ENCODE measurements at regions not wholly inside any gene's neighbourhood (a gene's known extent, or its start where the extent isn't known, plus 50 kb on each side); places are given as distances from the start of the nearest gene placed in this dataset.

DNA sequence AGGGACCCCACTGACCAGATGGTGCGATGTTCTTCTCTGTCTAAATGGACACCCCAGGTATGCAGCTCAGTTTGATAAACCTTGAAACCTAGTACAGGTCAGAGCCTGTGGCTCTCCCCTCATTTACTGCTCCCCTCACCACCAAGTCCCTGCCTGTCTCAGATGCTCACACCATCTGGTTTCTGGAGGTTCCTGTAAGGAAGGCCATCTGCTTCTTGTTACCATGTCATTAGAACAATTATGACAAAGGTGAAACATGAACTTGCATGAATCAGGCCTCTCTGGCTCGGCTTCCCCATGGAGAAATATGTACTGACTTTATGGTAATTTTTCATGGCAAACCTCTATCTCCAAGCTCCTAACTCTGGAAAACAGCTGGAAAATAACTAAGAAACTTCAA is 965.7 kb downstream of the UQCRFS1 start:
- no peak for DNase-seq

DNA sequence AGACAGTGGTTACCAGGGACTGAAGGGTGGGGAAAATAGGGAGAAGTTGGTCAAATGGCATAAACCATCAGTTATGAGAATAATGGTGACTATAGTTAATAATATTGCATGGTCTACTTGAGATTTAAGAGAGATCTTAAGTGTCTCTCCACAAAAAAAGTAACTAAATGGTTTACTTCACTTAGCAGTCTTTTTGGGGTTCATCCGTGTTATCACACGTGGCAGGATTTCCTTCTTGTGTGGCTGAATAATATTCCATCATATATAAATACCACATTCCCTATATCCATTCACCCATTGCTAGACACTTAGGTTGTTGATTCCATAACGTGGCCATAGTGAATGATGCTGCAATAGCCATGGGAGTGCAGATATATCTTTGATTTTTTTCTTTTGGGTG is 967.0 kb downstream of the UQCRFS1 start:
- no peak for DNase-seq

DNA sequence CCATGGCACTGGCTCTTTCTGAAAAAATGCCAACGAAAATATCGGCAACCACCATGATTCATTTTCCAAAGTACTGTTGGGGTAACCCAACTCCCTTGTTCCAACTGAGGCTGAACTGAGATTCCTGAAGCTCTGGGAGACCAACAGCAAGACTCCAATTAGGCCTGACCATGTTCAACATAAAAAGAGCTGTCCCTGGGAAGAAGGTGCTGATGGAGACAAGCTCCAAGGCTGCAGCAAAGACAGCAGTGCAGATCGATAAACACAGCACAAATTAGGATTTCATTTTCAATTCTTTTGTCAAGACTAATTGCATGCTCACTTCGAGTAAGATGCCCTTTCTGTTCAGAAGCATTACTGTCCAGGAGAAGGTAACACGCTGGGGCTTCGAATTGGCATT is 968.0 kb downstream of the UQCRFS1 start:
- DNase-seq: no peak

DNA sequence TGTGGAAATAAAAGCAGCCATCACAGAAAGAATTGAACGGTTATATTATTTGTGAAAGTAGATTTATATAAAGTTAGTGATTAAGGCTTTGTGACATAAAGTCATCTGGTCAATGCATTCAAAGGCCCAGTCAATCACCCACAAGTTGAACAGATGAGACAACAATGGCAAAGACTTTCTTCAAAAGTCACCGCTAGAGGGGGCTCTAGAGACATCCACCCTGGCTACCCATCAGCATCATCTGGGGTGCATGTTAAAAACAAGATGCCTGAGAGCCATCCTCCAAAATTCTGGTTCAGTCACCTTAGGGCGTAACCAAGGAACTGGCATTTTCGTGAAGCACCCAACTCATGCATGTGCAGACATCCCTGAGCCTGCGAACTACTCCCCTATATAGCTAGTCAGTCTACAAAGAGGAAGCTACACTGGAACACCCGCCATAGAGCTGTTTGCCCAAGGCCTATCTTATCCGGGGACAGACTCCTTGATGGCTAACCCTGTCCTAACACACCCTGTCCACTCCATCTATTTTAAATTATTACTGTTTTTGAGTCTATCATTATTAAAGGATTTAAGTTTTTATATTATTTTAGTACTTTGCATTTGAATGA is 970.5 kb downstream of the UQCRFS1 start:
- DNase-seq: peak; percentile 30

DNA sequence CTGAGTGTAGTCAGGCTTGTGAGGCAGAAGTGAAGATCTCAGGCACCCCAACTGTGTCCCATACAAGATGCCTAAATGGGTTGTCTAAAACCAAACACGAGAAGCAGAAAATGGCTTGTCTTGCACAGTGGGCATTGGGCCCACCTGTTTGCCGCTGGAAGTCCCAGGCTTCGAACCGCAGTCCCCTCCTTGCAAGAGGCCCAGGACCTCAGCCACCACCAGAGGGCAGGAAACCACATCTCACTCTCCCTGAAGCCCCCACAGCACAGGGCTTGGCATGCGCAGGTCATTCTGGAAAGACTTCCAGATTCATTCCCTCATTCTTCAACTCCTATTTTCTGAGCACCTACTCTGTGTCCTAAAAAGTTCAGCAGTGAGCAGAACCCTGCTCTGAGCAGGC is 973.7 kb downstream of the UQCRFS1 start:
- no peak for DNase-seq

DNA sequence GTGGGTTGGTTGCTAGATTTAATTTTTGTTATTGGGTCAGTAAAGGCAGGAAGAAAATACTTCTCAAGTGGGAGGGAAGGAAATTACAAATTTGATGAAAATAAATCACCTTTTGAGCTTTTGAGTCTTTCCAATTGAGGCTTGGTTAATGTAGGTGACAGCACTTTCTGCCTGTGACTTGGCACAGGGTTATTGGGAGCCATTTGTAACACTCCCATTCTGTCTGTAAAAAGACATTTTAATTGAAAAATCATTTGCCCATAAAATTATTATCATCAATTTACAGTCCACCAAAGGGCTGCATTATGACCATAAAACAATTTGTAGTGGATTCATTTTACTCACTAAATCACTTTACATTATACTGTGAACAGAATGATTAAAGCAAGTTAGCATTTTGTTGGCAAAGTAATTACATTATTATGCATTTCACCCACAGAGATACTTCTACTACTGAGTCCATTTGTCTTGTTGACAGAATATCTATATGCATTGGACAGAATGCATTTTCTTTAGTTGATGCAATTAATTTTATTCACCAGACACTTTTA is 974.6 kb downstream of the UQCRFS1 start:
- no peak for DNase-seq

DNA sequence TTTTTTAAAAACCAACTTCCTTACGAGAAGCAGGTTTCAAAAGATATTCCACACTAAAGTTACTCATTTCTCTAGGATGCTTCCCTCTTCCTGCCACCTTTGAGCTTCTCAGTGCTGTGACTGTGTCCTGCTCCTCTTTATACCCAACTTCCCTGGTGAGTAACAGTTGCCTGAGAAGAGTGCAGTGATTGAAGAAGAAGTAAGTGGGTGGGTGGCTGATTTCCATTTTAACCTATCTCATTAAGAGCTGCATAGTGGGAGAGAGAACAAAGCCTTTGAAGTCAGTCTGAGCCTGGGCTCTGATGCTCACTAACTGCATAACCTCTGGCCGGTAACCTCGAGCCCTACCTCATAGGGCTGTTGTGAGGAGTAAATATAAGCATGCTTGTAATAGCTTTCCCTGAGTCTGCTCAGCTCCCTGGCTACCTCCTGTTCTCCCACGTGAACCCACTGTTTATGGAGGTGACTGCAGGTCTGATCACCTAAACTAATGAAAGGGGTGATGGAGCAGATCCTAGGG is 977.3 kb downstream of the UQCRFS1 start:
- no peak for DNase-seq

DNA sequence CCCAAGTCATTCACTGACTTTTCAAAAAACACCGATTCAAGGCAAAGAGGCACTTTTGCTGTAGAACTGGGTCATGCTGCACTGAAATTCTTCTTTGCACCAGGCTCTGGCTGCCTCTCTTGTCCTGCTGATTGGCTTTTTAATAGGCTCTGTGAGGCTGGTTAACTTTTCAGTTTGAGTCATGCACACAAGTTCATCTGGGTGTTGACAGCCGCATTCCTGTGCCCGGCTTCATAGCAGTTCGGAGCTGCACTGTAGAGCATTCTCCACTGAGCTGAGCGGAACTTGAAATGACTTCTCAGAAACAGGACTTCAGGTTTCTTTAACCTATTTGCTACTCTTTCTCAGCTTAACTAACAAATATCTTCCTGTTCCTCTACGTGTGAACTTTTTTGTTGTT is 978.3 kb downstream of the UQCRFS1 start:
- DNase-seq: no peak

DNA sequence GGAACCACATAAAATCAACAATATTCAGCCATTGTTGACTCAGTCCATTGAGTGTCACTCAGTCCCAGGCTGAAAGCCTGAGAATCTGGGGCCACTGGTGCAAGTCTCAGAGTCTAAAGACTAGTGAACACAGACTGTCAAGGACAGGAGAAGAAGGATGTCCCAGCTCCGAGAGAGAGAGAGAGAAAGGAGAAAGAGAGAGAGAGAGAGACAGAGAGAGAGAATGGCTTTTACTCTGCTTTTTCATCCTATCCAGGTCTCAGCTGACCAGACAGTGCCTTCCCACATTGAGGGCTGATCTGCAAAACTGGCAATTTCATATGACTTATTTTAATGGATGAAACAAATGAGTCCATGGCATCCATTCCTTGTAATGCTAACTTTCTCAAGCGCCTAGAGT is 984.1 kb downstream of the UQCRFS1 start:
- DNase-seq: no peak

DNA sequence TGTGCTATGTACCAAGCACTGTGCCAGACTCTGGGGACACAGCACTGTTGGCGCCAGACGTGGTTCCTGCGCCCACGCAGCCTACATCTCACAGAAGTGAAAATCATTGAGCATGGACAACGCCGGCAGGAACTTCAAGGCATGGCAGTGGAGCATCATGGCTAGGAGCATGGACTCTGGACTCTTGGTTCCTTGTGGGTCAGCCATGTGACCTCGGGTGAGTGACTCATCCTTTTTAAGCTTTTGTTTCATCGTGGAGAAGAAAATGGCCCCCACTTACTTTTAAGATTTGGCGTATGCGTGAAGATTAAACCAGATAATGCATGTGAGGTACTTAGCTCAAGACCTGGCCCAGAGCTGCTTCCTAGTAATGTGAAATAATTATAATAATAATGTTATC is 988.5 kb downstream of the UQCRFS1 start:
- DNase-seq: no peak

DNA sequence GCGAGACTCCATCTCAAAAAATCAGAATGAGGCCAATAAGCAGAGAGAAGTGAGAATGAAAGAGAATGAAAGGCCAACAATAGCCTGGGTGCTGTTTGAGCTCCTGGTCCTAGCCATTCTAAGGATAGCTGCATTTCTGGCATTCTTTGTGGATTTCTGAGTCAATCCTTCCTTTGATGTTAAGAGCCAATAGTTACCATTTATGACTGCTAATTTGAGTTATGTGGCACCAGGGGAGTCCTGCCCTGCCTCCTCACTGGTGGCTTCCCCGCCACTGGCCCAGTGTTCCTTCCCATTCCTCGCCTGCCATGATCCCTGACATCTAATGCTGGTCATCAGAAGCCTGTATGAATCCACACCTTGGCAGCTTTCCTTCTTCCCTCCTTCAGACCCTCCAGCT is 991.2 kb downstream of the UQCRFS1 start:
- DNase-seq: no peak

DNA sequence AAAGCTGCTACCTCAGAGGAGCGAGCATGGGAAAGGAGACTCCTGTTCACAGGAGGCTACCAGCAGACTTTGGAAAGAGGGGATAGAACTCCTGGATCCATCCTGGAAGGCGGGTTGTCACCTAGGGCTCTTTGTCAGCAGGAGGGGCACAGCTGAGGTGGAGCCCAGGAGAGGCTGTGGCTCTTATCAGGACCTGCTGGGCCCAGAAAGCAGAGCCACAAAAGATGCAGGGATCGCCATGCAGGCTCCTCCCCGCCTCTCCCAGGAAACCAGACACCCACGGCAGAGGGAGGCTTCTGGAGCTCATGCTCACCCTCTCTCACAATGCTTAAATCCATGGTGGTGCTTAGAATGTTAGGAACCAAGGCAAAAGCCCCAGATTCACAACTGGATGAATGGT is 994.2 kb downstream of the UQCRFS1 start:
- no peak for DNase-seq

DNA sequence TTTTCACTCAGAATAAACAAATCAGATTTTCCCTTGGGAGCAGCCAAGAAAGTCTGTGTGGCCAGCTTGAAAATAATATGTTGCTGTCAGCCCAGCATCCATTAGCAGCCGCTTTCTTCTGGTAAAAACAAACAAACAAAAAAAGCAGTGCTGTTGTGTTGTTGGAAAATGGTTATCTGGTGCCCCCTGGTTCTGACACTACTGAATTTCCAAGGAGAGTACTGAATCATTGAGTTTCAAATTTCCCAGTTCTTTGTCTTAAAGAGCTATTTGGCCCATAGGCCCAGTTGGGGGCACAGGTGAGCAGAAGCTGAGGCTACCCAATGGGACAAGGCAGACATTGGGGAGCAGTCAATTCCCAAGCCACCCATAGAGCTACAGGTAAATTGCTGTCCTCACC is 995.9 kb downstream of the UQCRFS1 start:
- DNase-seq: no peak

DNA sequence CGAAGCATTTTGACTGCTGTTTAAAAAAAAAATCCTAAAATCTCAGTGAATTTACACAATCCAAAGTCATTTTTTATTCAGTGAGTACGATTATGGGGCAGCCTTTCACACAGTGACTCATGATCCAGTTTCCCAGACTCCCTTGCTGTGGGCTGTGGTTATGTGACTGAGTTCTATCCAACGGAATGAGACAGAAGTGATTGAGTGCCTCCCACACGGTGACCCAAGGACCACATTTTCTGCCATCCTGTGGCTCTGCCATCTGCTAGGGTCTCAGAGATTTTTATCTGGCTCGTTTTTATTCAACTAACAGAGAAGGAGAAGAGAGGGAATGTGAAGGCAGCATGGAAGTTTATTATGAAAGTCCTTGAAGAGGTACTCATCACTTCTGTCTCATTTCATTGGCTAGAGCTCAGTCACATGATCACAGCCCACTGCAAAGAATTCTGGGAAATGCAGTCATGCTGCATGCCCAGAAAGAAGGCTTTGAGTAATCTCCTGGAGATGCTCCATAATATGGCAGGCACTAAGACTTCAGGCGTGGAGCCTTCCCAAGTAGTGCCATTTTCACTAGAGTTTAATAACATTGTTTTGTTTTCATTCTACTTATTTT is 999.4 kb downstream of the UQCRFS1 start:
- no peak for DNase-seq

DNA sequence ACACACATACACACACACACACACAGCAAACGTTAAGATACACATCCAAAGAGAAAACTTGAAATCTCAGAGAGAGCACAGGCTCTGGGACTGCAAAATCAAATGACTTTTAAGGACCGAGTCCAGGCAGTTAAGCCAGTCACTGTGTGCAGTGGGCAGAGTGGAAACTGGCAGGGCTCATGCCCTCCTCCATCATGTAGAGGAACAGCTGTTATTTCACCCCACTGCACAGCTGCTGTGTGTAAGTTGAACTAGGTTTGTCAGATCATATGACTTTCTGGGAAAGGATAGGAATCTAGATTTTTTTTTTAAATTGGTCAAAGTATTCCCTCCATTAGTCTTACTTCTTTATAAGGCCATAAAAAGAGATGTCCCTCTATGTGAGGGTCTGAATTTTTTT is 1002.1 kb downstream of the UQCRFS1 start:
- no peak for DNase-seq

DNA sequence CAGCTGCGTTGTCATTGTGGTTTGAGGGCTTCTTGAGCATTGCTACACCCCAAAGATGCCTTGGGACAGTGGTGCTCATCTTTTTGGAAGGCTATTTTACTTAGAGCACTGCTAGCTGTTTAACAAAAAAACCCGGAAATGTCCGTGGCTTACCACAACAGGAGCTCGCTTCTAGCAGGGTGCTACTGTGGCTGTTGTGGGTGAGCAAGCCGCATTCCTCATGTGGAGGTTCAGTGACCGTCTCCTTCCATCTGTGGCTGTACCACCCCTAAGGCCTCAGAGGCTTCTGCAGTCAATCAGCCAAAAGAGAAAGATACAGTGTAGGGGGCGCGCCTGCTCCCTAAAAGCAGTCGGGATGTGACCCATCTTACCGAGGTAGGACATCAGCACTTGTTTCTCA is 1004.2 kb downstream of the UQCRFS1 start:
- DNase-seq: no peak

DNA sequence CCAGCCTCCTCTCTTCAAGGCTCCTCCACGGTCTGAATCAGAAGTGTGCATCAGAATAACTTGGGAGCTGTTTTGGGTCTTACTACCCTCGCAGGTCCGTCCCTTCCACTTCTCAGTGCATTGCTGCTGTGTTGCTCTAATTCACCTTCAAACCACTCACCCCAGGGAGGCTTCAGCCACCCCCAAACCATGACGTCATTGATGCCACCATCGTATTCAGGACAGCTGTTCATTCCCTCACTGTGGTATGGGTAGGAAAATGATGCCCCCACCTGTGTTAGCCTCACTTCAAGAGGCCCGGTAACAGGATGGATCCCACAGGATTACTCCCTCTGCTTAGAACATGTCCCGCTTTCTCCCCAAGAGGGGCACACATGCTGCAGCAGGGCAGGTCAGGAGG is 1005.7 kb downstream of the UQCRFS1 start:
- no peak for DNase-seq

DNA sequence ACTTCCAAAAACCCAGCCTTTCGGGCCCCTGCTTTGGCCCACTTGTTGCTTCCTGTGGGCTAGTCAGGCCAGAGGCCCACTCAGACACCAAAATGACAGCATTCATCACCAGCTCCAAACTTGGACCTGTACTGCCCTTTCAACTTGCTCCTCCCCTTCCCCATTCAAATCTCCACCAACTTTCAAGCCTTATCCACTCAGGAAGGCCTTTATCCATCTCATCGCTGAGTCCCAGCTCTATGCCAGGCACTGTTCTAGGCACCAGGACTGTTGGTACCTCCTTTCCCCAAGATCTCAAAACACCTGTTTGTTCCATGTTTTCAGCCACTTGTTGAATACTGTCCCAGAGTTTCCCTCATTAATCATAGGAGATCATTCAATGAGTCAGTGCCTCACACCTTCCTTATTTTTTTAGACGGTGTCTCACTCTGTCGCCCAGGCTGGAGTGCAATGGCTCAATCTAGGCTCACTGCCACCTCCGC is 1011.4 kb downstream of the UQCRFS1 start:
- no peak for DNase-seq

DNA sequence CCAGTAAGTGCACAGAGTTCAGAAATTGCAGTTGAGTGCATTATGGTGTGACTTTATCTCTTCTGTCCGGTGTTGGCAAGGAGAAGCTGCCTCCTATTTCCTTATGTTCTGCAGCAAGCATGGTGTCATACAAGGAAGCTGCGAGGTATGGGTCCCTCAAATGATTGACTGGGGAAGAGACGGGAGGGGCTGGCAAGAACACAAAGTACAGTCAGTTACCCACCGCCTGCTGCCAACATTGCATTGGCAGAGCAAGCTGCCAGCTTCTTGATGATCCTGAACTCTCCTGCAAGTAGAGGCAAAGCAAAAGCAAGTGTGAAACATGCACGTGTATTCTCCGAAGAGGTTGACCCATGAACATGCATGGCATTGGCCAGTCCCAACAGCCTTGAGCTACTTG is 1013.6 kb downstream of the UQCRFS1 start:
- no peak for DNase-seq

DNA sequence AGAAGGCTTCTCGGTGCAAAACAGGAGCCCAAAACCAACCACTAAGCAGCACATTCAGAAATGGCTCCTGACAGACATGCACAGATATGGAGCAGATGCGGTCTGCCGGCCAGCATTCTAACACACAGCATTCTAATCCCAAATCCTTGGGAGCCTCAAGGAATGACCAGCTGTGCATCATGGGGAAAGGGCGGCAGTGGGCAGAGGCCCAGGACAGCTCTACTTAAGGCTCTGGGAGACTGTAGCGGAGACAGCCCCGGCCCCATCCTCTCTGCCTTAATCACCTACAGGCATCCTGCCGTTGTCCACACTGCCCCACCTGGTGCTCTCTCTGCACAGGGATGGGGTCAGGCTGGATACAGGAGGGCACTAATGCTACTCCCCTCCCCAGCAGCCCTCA is 1016.0 kb downstream of the UQCRFS1 start:
- DNase-seq: no peak

DNA sequence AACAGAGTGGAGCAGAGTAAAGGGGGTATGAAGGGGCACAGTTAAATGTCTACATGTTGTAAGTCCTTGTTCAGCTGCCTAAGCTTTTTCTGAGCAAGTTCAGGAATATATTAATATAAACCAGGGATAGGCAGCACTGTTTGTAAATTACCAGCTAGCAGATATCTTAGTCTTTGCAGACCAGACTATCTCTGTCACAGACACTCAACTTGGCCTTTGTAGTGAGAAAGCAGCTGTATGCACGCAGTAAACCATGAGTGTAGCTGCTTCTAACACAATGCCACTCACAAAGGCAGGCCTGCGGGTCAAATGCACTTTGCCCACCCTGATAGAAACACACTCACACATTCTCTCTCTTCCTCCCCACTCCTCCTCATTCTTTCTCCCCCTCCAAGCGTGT is 1016.9 kb downstream of the UQCRFS1 start:
- no peak for DNase-seq

DNA sequence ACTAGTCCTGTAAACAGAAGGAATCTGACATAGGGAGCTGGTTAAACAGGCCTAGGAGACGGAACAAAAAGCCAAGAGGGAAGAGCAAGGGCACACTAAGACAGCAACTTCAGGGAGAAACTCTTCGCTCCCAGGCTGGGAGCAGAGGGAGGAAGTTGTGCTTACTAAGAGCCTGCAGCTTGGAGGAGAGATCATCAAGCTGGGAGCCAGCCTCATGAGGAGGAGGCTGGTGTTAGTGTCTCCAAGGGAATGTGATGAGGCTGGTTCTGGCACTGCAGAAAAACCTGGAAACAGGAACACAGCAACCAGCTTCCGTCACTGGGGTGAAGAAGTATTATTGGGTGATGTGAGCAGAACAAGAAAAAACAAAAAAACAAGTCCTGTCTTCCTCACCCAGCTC is 1027.3 kb downstream of the UQCRFS1 start:
- no peak for DNase-seq

DNA sequence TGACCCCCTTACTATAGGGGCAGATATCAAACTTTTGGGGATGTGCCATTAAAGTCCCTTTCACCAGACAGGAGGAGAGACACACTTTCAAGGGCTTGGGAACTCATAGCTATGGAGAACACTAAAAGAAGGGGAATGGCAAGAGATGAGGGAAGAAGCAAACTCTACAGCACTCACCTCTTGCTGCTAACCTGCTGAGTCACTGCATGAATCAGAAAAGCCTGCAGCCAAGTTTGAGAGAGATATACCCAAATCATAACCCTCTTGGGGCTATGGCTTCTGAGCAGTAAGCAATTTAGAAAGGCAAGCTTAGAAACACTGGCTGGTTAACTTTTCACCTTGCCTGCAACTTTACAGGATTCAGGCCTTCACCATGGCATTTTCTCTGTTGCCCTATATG is 1028.0 kb downstream of the UQCRFS1 start:
- DNase-seq: no peak

DNA sequence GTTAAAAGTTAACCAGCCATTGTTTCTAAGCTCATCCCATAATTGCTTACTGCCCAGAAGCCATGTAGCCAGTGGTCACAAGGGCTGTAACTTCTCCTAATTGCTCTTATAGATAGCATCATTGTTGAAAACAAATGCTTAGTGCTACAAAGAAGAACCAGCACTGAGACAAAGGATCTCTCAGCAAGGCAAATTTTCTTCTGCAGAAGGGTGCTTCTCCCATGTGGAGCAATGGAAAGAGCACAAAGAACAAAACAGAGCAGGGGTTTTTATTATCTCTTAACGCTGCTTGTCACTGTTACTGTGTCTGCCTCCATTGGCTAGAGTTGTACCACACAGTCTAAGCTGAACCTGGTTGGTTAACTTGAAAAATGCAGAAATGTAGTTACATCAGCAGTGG is 1036.8 kb downstream of the UQCRFS1 start:
- DNase-seq: no peak

DNA sequence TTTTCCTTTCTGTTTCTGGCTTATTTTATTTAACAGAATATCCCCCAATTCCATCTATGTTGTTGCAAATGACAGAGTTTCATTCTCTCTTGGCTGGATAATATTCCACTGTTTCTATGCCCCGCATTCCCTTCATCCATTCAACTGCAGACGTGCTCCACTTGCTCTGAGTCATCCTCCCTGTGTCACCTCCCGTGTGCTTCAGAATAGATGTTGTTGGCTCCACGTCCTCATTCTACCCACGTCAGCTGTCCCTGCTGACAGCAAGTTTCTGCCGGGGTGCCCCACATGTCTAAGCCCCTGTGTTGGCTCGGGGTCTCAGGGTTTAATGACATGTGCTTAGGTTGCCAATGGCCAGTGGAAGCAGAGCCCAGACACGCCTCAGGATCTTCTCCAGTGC is 1041.0 kb downstream of the UQCRFS1 start:
- no peak for DNase-seq
